RWPE1 (cell line): ENCODE measurements at regions not wholly inside any gene's neighbourhood (a gene's known extent, or its start where the extent isn't known, plus 50 kb on each side); places are given as distances from the start of the nearest gene placed in this dataset.

Experiments used
- CTCF ChIA-PET: fragments of 350-600 bp; sonication (Branson Sonifier 250); formaldehyde crosslinking; extraction: SDS; loops from one replicate; lab custom pipeline; 2021; lab: Yijun Ruan, JAX
- POLR2A ChIA-PET: fragments of 400-600 bp; formaldehyde crosslinking; extraction: SDS; loops from one replicate; lab custom pipeline; 2020; ENCODE audit warnings: antibody characterized with exemption; ENCODE audit not compliant: low non-redundant PET; lab: Yijun Ruan, JAX
- DNase-seq: peaks from one replicate; pipeline ENCODE4 v3.0.0; 2012; ENCODE audit warnings: low spot score
- H3K27ac ChIP-seq: fragments of 450-650 bp; 2 replicates; pipeline ENCODE4 v1.5.1; 2017
- CTCF ChIP-seq: fragments of 450-650 bp; conservative IDR thresholded peaks from 2 replicates; pipeline ENCODE4 v1.5.1; 2017; ENCODE audit warnings: low read depth, mild to moderate bottlenecking

GRCh38 chr5:117888688-117889087 lies 1099.7 kb downstream of the DTWD2 start:
- TF ChIP-seq CTCF = no peak
- ChIA-PET CTCF (no interaction called here), POLR2A (no interaction called here)
- DNase-seq = no peak
- H3K27ac ChIP-seq = no peak overlapping the region

- DNase-seq = no peak
- no peak for TF ChIP-seq CTCF
- ChIA-PET POLR2A (no interaction called here), CTCF (interaction anchor here (0.6 kb wide), 1 partner anchor 856 kb away, joined by 4 read pairs; no protein-coding TSS in a partner anchor)
- no peak overlapping the region for H3K27ac ChIP-seq
Measured at GRCh38 chr5:117881426-117882230, 1106.7 kb downstream of the DTWD2 start.

GRCh38 chr5:117880932-117881331 lies 1107.4 kb downstream of the DTWD2 start:
- ChIA-PET POLR2A (no interaction called here), CTCF (no interaction called here)
- TF ChIP-seq CTCF = no peak
- no peak overlapping the region for H3K27ac ChIP-seq
- DNase-seq = no peak

GRCh38 chr5:117877731-117878130 lies 1110.6 kb downstream of the DTWD2 start:
- CTCF ChIA-PET = no interaction called here
- DNase-seq = no peak
- POLR2A ChIA-PET = no interaction called here
- TF ChIP-seq CTCF = no peak
- H3K27ac ChIP-seq = no peak overlapping the region

- TF ChIP-seq CTCF = no peak
- DNase-seq = no peak
- POLR2A ChIA-PET = no interaction called here
- no peak overlapping the region for H3K27ac ChIP-seq
- CTCF ChIA-PET = no interaction called here
Measured at GRCh38 chr5:117872798-117873368, 1115.5 kb downstream of the DTWD2 start.

- ChIA-PET CTCF (no interaction called here), POLR2A (no interaction called here)
- DNase-seq = no peak
- no peak for TF ChIP-seq CTCF
- H3K27ac ChIP-seq = no peak overlapping the region
Measured at GRCh38 chr5:117869596-117869995, 1118.8 kb downstream of the DTWD2 start.
